DOHH2 (cell line): ENCODE measurements at regions not wholly inside any gene's neighbourhood (a gene's known extent, or its start where the extent isn't known, plus 50 kb on each side); places are given as distances from the start of the nearest gene placed in this dataset.

Experiments used
- H3F3A ChIP-seq: fragments of 200-600 bp; sonication (generic), shearing (Covaris generic); 2 replicates; pipeline ENCODE4 v1.6.0; 2016; ENCODE audit warnings: antibody characterized with exemption, mild to moderate bottlenecking; ENCODE audit not compliant: control insufficient read depth, insufficient read depth
- H3K27ac ChIP-seq: fragments of 200-600 bp; sonication (generic); 2 replicates; pipeline ENCODE4 v1.5.1; 2014; ENCODE audit warnings: low read depth, mild to moderate bottlenecking, low read length, moderate library complexity
- H3K27me3 ChIP-seq: fragments of 200-600 bp; sonication (generic); 2 replicates; pipeline ENCODE4 v1.6.1; 2014; ENCODE audit warnings: mild to moderate bottlenecking, low read length, mixed read lengths; ENCODE audit not compliant: control insufficient read depth
- H3K36me3 ChIP-seq: fragments of 200-600 bp; sonication (generic); 2 replicates; pipeline ENCODE4 v1.6.1; 2014; ENCODE audit warnings: mild to moderate bottlenecking, low read length, moderate library complexity, mixed read lengths; ENCODE audit not compliant: control insufficient read depth
- H3K4me1 ChIP-seq: fragments of 200-600 bp; sonication (generic); 2 replicates; pipeline ENCODE4 v1.6.1; 2014; ENCODE audit warnings: mild to moderate bottlenecking, low read length, mixed read lengths; ENCODE audit not compliant: control insufficient read depth
- H3K4me2 ChIP-seq: fragments of 200-600 bp; sonication (generic); 2 replicates; pipeline ENCODE4 v1.6.0; 2014; ENCODE audit warnings: mild to moderate bottlenecking, low read length, moderate library complexity
- H3K4me3 ChIP-seq: fragments of 200-600 bp; sonication (generic); 2 replicates; pipeline ENCODE4 v1.5.1; 2014; ENCODE audit warnings: mild to moderate bottlenecking, low read length, mixed read lengths
- H3K79me2 ChIP-seq: fragments of 200-600 bp; sonication (generic); 2 replicates; pipeline ENCODE4 v1.6.1; 2014; ENCODE audit warnings: mild to moderate bottlenecking, low read length, mixed read lengths; ENCODE audit not compliant: control insufficient read depth
- H3K9me2 ChIP-seq: fragments of 200-600 bp; sonication (generic); replicated peaks from 2 replicates; pipeline ENCODE4 v1.6.1; 2014; ENCODE audit warnings: mild to moderate bottlenecking, low read length, mixed read lengths; ENCODE audit not compliant: control insufficient read depth
- H3K9me3 ChIP-seq: fragments of 200-600 bp; sonication (generic); 2 replicates; pipeline ENCODE4 v1.6.1; 2014; ENCODE audit warnings: antibody characterized with exemption, low read length, mixed read lengths; ENCODE audit not compliant: control insufficient read depth, insufficient read depth
- H4K20me1 ChIP-seq: fragments of 200-600 bp; sonication (generic); 2 replicates; pipeline ENCODE4 v1.6.0; 2014; ENCODE audit warnings: low read depth, mild to moderate bottlenecking, antibody characterized with exemption, low read length, moderate library complexity; ENCODE audit not compliant: control insufficient read depth, insufficient read depth
- CTCF ChIP-seq: fragments of 200-600 bp; sonication (generic); IDR thresholded peaks from one replicate; pipeline ENCODE4 v1.5.1; 2014; ENCODE audit warnings: antibody characterized with exemption, mild to moderate bottlenecking, low read depth, low read length; ENCODE audit not compliant: poor library complexity, severe bottlenecking
- EZH2phosphoT487 ChIP-seq: fragments of 200-600 bp; sonication (generic); IDR thresholded peaks from 2 replicates; pipeline ENCODE4 v1.6.1; 2017; ENCODE audit warnings: borderline replicate concordance, mild to moderate bottlenecking, antibody characterized with exemption, low read length, moderate library complexity, mixed read lengths

- no peaks in the 10 kb centered on the region for H3F3A ChIP-seq
- no peaks in the 10 kb centered on the region for H3K9me3 ChIP-seq
- no peaks in the 10 kb centered on the region for H3K79me2 ChIP-seq
- no peaks in the 10 kb centered on the region for H3K4me1 ChIP-seq
- no peak overlapping the region for H3K27ac ChIP-seq
- H3K27me3 ChIP-seq, result no peaks in the 10 kb centered on the region
- H3K4me2 ChIP-seq, result no peak overlapping the region
- no peaks in the 10 kb centered on the region for H3K36me3 ChIP-seq
- TF ChIP-seq CTCF, result no peak
- no peaks in the 10 kb centered on the region for H3K9me2 ChIP-seq
- no peaks in the 10 kb centered on the region for H4K20me1 ChIP-seq
- H3K4me3 ChIP-seq, result no peak overlapping the region
Measured at GRCh38 chr3:24604215-24604614, 109.6 kb upstream of the THRB start.

- Histone ChIP-seq H3K36me3 (no peaks in the 10 kb centered on the region), H3K79me2 (no peaks in the 10 kb centered on the region), H3F3A (no peaks in the 10 kb centered on the region), H3K4me3 (no peak overlapping the region), H3K9me2 (no peaks in the 10 kb centered on the region), H3K4me2 (no peak overlapping the region), H3K27me3 (no peaks in the 10 kb centered on the region), H3K27ac (no peak overlapping the region), H3K9me3 (no peaks in the 10 kb centered on the region), H3K4me1 (no peaks in the 10 kb centered on the region), H4K20me1 (no peaks in the 10 kb centered on the region)
- TF ChIP-seq EZH2phosphoT487, result no peak
- no peak for TF ChIP-seq CTCF
Measured at GRCh38 chr3:24605511-24606028, 110.9 kb upstream of the THRB start.

GRCh38 chr3:24607281-24607680, 112.6 kb upstream of the THRB start:
- H3K4me1 ChIP-seq, result no peaks in the 10 kb centered on the region
- TF ChIP-seq EZH2phosphoT487 (no peak), CTCF (no peak)
- H3K27me3 ChIP-seq, result no peaks in the 10 kb centered on the region
- no peaks in the 10 kb centered on the region for H3K79me2 ChIP-seq
- H3F3A ChIP-seq, result no peaks in the 10 kb centered on the region
- H3K27ac ChIP-seq, result no peak overlapping the region
- H3K4me2 ChIP-seq, result no peak overlapping the region
- H4K20me1 ChIP-seq, result no peaks in the 10 kb centered on the region
- H3K9me2 ChIP-seq, result no peaks in the 10 kb centered on the region
- no peaks in the 10 kb centered on the region for H3K9me3 ChIP-seq
- no peak overlapping the region for H3K4me3 ChIP-seq
- no peaks in the 10 kb centered on the region for H3K36me3 ChIP-seq
